PC-3 (cell line): ENCODE measurements at regions not wholly inside any gene's neighbourhood (a gene's known extent, or its start where the extent isn't known, plus 50 kb on each side); places are given as distances from the start of the nearest gene placed in this dataset.
A peak's percentile ranks its signal among the peaks of the same experiment; 100 is the strongest.

ENCODE experiments used
- ATAC-seq: fragments of 200-7000 bp; cut with Tn5 transposase; 2 replicates; pipeline ENCODE4 v1.9.1; 2020; ENCODE audit warnings: mild to moderate bottlenecking, moderate library complexity
- BruUV-seq: library from RNA; stranded (reverse); fragments of 400-500 nt; replicated peaks from 2 replicates; lab custom pipeline; 2021; lab: Mats Ljungman, UMichigan
- CTCF ChIA-PET: fragments of 300-600 bp; sonication (Branson Sonifier 250); formaldehyde crosslinking; loops from one replicate; lab custom pipeline; 2022; ENCODE audit warnings: antibody characterized with exemption; lab: Charles Lee
- POLR2A ChIA-PET: fragments of 300-600 bp; sonication (Branson Sonifier 250); formaldehyde crosslinking; loops from one replicate; lab custom pipeline; 2022; ENCODE audit warnings: antibody characterized with exemption; ENCODE audit not compliant: unreplicated experiment; lab: Charles Lee
- DNase-seq: peaks from one replicate; pipeline ENCODE4 v3.0.0-alpha.2; 2015
- H2AFZ ChIP-seq: fragments of 300-600 bp; sonication (generic); 2 replicates; pipeline ENCODE4 v1.6.0; 2016; ENCODE audit warnings: antibody characterized with exemption, low read length
- H3F3A ChIP-seq: fragments of 300-600 bp; sonication (generic); one replicate; pipeline ENCODE4 v1.6.0; 2017; ENCODE audit warnings: antibody characterized with exemption, low read length, control low read depth, mild to moderate bottlenecking; ENCODE audit not compliant: unreplicated experiment
- H3K27ac ChIP-seq: fragments of 300-600 bp; sonication (generic); 2 replicates; pipeline ENCODE4 v1.5.1; 2016; ENCODE audit warnings: mild to moderate bottlenecking, low read length
- H3K27me3 ChIP-seq: fragments of 300-600 bp; sonication (generic); 2 replicates; pipeline ENCODE4 v1.6.1; 2016; ENCODE audit warnings: low read length, mixed read lengths
- H3K36me3 ChIP-seq: fragments of 300-600 bp; sonication (generic); 2 replicates; pipeline ENCODE4 v1.6.1; 2016; ENCODE audit warnings: low read depth, mixed run types, low read length, mixed read lengths
- H3K4me1 ChIP-seq: fragments of 300-600 bp; sonication (generic); 2 replicates; pipeline ENCODE4 v1.5.1; 2016; ENCODE audit warnings: low read length; ENCODE audit not compliant: insufficient read depth
- H3K4me2 ChIP-seq: fragments of 300-600 bp; sonication (generic); 2 replicates; pipeline ENCODE4 v1.6.0; 2016; ENCODE audit warnings: low read length
- H3K4me3 ChIP-seq: fragments of 300-600 bp; sonication (generic); 2 replicates; pipeline ENCODE4 v1.5.1; 2016; ENCODE audit warnings: mild to moderate bottlenecking, low read length, mixed read lengths
- H3K79me2 ChIP-seq: fragments of 300-600 bp; sonication (generic); 2 replicates; pipeline ENCODE4 v1.6.1; 2017; ENCODE audit warnings: low read length, mixed read lengths
- H3K9ac ChIP-seq: fragments of 300-600 bp; sonication (generic); 2 replicates; pipeline ENCODE4 v1.6.0; 2016; ENCODE audit warnings: mild to moderate bottlenecking, low read length
- H3K9me2 ChIP-seq: fragments of 300-600 bp; sonication (generic); replicated peaks from 2 replicates; pipeline ENCODE4 v1.6.1; 2016; ENCODE audit warnings: mixed run types, low read length, mixed read lengths
- H3K9me3 ChIP-seq: fragments of 300-600 bp; sonication (generic); 2 replicates; pipeline ENCODE4 v1.6.1; 2016; ENCODE audit warnings: low read length, mixed read lengths
- H4K20me1 ChIP-seq: fragments of 300-600 bp; sonication (generic); 2 replicates; pipeline ENCODE4 v1.6.1; 2016; ENCODE audit warnings: low read length, mixed read lengths
- CTCF ChIP-seq: fragments of 300-600 bp; sonication (generic); conservative IDR thresholded peaks from 2 replicates; pipeline ENCODE4 v1.5.1; 2017; ENCODE audit warnings: antibody characterized with exemption, low read depth, mild to moderate bottlenecking, low read length
- EZH2 ChIP-seq: fragments of 300-600 bp; sonication (generic); IDR thresholded peaks from one replicate; pipeline ENCODE4 v1.6.1; 2017; ENCODE audit warnings: antibody characterized with exemption, mild to moderate bottlenecking, low read length; ENCODE audit not compliant: unreplicated experiment
- EZH2phosphoT487 ChIP-seq: fragments of 300-600 bp; sonication (generic); IDR thresholded peaks from 2 replicates; pipeline ENCODE4 v1.6.1; 2018; ENCODE audit warnings: mild to moderate bottlenecking, antibody characterized with exemption, low read length, borderline replicate concordance
- intact Hi-C: fragments of 100-400 bp; cut with micrococcal nuclease; formaldehyde crosslinking; loops from 2 replicates; pipeline ENCODE4 v1.9.0; 2023

- no peaks in the 10 kb centered on the region; the same call in 1 of the 2 replicates for H3K9me3 ChIP-seq
- no peaks in the 10 kb centered on the region for H4K20me1 ChIP-seq
- H3K4me2 ChIP-seq: no peak overlapping the region
- POLR2A ChIA-PET: no interaction called here
- no peak overlapping the region for H3K27ac ChIP-seq
- no peaks in the 10 kb centered on the region for H3K36me3 ChIP-seq
- ATAC-seq: no peak
- H3F3A ChIP-seq: no peaks in the 10 kb centered on the region
- DNase-seq: no peak
- peaks cover 22% of the 10 kb centered on the region for H3K4me1 ChIP-seq
- CTCF ChIA-PET: no interaction called here
- no peaks in the 10 kb centered on the region for H3K9me2 ChIP-seq
- no peak overlapping the region for H2AFZ ChIP-seq
- H3K9ac ChIP-seq: no peak overlapping the region
- no peaks in the 10 kb centered on the region for H3K79me2 ChIP-seq
- no TSS peak for BruUV-seq
- TF ChIP-seq CTCF: no peak
- TF ChIP-seq EZH2phosphoT487: no peak
- no peak for TF ChIP-seq EZH2
- intact Hi-C loops: no loop called here
- H3K27me3 ChIP-seq: no peaks in the 10 kb centered on the region
- H3K4me3 ChIP-seq: no peak overlapping the region
These were observed 620.4 kb upstream of the NR2F2 start for GRCh38 chr15:95709959-95710695.

GRCh38 chr15:95712785-95713184 is 617.7 kb upstream of the NR2F2 start:
- intact Hi-C loops: loop anchor here (2.0 kb wide), 3 partner anchors 108 to 314 kb away; no protein-coding TSS in a partner anchor
- ATAC-seq (peak; percentile 93), DNase-seq (peak; percentile 86)
- peak overlapping the region; percentile 74 for H3K9ac ChIP-seq
- no peaks in the 10 kb centered on the region for H3K27me3 ChIP-seq
- H3F3A ChIP-seq: no peaks in the 10 kb centered on the region
- ChIA-PET CTCF (no interaction called here), POLR2A (no interaction called here)
- TF ChIP-seq EZH2 (no peak), EZH2phosphoT487 (no peak), CTCF (no peak)
- H3K4me2 ChIP-seq: peak overlapping the region; percentile 55
- no TSS peak for BruUV-seq
- no peak overlapping the region for H3K4me3 ChIP-seq
- H3K4me1 ChIP-seq: peaks cover 22% of the 10 kb centered on the region
- no peaks in the 10 kb centered on the region for H3K9me2 ChIP-seq
- H3K36me3 ChIP-seq: no peaks in the 10 kb centered on the region
- H3K9me3 ChIP-seq: no peaks in the 10 kb centered on the region; the same call in 1 of the 2 replicates
- no peaks in the 10 kb centered on the region for H4K20me1 ChIP-seq
- H3K27ac ChIP-seq: peak overlapping the region; percentile 95
- H3K79me2 ChIP-seq: no peaks in the 10 kb centered on the region
- no peak overlapping the region for H2AFZ ChIP-seq

GRCh38 chr15:95713324-95713723 is 617.2 kb upstream of the NR2F2 start:
- Histone ChIP-seq H3K79me2 (no peaks in the 10 kb centered on the region), H4K20me1 (no peaks in the 10 kb centered on the region), H3F3A (no peaks in the 10 kb centered on the region), H3K4me1 (peaks cover 22% of the 10 kb centered on the region), H2AFZ (no peak overlapping the region), H3K36me3 (no peaks in the 10 kb centered on the region), H3K27me3 (no peaks in the 10 kb centered on the region), H3K9me3 (no peaks in the 10 kb centered on the region; the same call in 1 of the 2 replicates), H3K27ac (peak overlapping the region; percentile 88), H3K9me2 (no peaks in the 10 kb centered on the region), H3K9ac (peak overlapping the region; percentile 74), H3K4me3 (no peak overlapping the region), H3K4me2 (peak overlapping the region; percentile 55)
- ChIA-PET CTCF (no interaction called here), POLR2A (no interaction called here)
- ATAC-seq (no peak), DNase-seq (no peak)
- intact Hi-C loops: loop anchor here (2.0 kb wide), 3 partner anchors 109 to 313 kb away; no protein-coding TSS in a partner anchor
- TF ChIP-seq EZH2phosphoT487 (no peak), CTCF (no peak), EZH2 (no peak)
- BruUV-seq: no TSS peak
